COLO668 (cell line): ENCODE measurements at regions not wholly inside any gene's neighbourhood (a gene's known extent, or its start where the extent isn't known, plus 50 kb on each side); places are given as distances from the start of the nearest gene placed in this dataset.

Experiments
- DNase-seq: peaks from one replicate; lab custom pipeline; 2025; ENCODE audit not compliant: unreplicated experiment; lab: John Stamatoyannopoulos, UW

DNA sequence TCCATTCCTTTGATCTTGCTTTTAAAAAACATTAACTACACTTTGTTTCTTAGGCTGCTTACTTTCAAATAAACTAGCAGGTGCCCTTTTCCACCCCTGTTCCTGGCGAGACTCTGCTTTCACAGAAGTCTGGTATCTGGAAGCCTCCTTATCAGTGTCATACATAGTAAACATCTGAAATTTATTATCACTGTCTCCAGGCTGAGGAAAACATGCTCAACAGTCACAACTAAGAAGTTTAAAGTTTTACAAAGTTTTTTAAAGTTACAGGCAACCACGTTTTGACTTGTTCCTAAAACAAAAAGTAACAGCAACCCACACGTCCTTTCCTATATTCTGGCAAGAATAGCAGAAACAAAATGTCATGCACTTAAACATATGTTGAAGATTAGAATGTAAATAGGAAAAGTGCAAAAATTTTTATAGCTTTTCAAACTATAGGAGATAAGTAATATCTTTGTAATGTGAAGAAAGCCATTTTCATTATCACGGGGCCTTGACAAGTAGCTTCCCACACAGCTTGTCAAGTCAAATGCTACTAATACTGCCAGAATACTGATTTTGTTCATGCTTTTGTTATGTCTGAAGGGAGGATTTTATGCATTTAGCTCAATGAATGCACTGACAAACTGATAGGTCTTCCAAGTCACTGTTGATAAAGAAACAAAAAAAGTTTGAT is 275.2 kb upstream of the KCNMB2 start:
- no peak for DNase-seq

DNA sequence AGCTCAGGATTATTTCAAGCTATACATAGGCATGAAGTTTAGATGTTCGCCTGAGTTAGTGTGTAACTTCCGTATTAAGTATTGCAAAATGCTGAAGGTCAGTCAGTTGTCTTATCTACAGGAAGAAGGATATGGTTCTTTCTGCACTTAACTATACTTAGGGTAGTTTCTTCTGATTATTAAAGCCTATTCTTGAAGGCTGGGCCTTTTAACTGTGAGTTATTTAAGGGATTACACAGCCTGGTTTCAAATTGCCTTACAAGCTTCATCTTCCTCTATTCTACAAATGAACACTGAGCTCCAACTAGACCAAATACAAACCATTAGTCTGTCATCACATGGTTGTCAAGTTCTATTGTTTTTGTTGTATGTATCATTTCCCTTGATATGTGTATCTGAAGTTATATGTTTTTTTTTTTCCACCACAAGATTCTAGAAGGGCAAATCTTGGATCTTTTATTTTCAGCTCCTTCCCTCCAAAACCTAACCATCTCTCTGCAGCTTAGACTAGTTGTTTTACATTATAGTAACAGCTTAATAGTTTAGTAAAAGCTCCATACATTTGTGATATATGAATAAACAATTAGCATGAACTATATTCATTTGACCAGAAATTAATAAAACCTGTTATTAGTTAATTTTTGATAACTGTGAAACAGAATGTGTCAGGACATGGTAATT is 272.9 kb upstream of the KCNMB2 start:
- DNase-seq, result no peak

DNA sequence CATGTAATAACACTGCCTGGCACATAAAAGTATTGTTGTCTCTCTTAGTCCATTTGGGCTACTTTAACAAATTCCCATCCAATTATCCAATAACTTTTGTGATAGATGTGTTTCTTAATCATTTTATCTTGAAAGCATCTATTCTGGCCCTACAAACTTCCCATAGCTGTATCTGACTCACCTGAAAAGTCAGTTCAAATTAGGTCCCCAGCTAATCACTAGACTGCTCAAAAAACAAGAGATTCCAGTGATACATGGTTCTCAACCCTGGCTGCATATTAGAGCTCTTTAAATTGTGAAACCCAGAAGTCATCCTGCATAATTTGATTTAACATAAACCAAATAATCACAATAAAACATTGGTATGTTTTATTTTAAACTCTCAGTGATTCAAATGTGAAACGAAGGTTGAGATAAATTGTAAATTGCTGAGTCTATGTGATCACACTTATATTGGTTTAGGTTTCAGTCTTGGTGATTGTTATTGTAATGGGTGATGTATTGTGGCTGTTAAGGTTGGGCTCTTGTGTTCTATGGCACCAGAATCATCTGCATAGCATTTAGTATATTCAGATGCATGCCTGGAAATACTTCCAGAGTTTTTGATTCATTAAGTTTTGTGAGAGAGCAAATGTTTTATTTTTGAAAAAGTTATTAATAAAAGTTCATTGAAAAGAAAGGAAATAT is 268.9 kb upstream of the KCNMB2 start:
- DNase-seq, result no peak

DNA sequence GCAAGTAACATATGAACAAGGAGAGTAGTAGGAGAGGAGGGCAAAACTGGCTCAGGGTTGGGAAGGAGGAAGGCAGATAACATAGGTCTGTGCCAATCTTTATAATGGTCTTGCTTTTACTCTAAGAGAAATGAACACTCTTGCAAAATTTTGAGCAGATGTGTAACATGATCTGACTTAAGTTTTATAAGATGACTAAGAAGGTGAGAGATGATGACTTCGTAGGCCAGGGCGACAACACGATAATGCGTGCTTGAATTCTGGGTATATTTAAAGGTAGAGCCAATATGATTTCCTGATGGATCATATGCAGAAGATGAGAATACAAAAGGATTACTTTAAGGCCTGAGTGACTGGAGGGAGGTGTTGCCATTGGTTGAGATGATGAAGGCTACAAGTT is 265.4 kb upstream of the KCNMB2 start:
- DNase-seq, result no peak

DNA sequence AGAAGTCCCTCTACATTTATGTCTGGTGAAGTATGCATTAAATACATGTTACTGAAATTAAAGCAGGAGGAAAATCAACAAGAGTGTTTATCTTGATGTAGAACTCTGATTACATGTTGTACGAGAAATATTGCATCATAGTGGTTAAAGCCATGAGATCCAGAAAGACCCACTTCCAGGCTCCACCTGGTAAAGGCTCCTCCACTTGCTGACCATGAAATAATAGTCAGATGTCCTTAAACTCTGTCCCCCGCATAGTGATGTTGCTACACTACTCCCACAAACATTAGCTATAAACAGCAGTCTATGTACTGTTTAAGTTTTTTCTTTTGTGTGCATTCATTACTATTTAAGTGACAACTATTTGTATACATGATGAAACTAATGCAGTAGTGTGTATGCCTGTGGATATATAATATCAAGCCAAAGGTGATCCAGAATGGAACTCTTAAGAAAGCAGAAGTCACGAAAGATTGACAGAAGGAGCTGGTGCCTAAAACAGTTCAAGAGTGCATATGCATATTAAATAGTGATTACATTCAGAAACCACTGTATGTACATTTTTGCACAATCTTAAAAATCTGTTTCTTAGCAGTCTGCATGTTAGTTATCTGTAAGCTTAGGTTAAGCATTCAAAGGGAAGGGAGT is 264.4 kb upstream of the KCNMB2 start:
- no peak for DNase-seq

DNA sequence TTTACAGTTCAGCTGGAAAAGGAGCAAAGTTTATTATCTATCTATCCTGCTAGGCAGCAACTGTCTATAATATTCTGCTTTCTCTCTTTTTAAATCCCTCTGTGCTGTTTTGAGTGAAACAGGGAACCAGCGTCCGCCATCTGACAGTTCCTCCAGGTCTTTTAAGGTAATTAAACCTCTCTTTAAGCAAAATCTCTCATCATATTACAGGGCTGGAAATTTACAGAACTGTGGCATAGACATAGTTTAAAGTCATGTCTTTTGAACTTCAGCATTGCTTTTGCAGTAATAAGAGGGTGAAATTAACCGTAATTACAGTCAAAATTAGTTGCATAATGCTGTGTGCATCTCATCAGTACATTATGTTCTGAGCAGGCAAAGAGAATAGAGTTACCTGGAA is 263.4 kb upstream of the KCNMB2 start:
- DNase-seq, result no peak

DNA sequence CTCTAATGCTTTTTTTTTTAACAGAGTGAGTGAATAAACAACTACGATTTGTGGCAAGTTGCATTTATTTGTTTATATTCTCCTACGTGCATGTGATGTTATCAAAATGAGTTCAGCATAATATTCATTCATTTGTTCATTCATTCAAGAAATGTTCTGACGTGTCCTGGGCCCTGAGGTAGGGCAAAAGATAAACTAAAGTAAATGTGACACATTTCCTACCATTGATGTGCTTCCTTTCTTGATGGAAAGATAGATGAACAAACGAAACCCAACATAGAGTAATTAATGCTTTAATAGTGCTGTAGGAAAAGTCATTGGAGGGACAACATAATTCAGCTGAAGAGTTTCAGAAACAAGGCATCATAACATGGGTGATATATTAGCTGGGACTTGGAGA is 261.5 kb upstream of the KCNMB2 start:
- DNase-seq, result no peak

DNA sequence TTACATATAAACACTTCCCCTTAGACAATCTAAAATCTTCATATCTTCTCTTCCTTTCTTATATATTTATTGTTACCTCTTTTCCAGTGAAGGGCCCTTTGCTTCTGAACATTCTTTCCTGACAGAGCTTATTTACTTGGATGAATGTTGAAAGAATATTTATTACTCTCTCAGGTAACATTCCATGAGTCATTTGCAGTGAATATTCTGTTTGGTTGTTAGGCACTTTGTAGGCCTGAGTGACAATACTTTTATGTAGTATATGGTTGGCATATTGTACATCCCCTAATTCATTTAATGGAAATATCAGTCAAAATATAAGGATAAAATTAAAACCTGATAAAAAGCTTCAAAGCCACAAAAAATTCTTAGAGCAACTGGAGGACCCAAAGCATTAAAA is 260.9 kb upstream of the KCNMB2 start:
- no peak for DNase-seq

DNA sequence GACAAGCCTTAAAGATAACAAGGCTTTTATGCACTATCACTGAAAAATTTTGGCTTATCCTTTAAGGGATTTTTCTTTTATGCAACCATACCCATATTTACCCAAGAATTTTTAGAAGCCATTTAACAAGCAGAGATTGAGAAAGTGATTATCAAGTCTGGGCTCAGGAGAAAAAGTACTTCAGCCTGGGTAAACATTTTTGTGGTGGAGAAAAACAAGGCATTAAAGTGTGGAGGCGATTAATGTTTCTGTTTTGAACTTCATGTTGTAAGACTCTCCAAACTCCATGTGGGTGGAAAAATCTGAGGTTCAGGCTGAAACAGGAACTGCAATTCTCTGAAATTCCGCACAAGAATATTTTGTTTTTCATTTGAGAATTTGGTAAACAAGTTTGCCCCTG is 260.4 kb upstream of the KCNMB2 start:
- DNase-seq, result no peak

DNA sequence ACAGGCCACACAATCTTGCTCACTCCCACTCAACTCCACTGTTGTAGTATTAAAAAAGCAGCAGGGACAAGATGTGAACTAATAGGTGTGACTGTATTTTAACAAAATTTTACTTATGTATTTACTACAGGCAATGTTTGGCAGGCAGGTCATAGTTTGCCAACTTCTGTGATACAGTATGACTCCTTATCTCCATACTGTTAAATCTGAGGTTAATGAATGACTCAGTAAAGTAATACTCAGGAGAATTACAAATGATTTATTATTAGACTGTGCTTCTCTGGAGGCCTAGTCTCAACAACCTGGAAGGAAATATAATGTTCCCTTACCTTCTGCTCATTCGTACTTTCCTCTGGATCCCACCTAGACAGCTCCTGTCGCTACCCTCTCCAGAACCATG is 258.6 kb upstream of the KCNMB2 start:
- no peak for DNase-seq

DNA sequence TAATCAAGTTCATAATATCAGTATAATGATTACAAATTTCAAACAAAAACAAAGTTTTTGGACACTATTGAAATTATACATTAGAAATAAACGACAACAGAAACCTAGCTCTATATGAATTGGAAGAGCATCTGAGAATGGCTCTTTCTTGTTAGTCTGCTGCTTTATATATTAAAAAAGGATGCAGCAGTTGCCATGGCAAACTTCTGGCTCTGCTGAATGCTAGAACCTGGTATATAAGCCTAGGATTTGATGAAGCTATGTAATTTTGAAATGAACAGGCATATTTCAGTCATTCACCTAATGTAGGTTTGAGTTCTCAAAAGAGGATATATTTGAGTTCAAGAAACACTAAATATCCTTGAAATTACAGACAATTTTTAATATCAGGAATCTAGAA is 252.7 kb upstream of the KCNMB2 start:
- no peak for DNase-seq

DNA sequence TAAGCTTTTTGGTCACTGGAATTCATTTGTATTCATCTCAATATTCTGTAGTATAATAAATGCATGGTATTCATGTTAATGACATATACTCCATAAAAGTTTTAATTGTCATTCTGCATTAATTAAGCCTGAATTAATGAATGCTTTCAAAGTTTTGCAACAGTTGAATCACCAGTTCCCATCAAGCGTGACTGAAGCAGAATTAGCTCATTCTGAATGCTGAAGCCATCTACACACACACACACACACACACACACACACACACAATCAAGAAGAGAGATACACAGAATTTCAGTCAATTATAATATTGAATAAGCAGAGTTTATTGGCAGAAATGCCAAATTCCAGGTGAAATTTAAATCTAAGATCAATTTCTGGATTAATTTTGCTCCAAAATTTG is 252.1 kb upstream of the KCNMB2 start:
- DNase-seq, result no peak

DNA sequence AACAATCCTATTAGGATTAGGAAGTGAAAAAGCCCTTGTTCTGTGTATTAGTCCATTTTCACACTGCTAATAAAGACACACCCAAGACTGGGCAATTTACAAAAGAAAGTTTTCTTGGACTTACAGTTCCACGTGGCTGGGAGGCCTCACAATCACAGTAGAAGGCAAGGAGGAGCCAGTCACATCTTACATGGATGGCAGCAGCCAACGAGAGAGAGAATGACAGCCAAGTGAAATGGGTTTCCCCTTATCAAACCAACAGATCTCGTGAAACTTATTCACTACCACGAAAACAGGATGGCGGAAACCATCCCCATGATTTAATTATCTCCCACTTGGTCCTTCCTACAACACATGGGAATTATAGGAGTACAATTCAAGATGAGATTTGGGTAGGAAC is 248.2 kb upstream of the KCNMB2 start:
- no peak for DNase-seq

DNA sequence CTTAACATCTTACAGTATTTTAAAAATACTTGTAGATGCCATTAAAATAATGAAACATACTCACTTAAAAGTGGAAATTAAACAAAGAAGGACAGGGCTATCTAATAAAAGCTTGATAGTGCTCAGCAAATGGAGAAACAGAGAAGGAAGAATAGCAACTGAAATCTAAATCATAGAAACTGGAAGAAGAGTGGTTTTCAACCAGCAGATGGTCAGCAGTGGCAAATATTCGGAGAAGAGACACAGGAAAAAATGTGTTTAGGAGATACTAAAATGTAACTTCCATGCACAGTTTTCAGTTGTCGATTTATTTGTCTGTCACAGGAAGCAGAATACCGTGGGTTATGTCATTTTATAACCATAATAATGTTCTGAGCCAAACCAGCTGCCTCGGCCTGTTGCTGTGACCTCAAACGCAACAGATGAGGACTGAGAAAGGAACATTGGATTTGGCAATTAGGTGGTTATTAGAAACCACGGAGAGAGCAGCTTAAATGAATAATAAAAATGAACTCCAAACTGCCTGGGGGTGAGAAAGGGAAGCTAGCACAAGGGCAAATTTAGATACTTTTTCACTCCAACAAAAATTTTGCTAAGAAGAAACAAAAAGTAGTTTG is 246.6 kb upstream of the KCNMB2 start:
- no peak for DNase-seq

DNA sequence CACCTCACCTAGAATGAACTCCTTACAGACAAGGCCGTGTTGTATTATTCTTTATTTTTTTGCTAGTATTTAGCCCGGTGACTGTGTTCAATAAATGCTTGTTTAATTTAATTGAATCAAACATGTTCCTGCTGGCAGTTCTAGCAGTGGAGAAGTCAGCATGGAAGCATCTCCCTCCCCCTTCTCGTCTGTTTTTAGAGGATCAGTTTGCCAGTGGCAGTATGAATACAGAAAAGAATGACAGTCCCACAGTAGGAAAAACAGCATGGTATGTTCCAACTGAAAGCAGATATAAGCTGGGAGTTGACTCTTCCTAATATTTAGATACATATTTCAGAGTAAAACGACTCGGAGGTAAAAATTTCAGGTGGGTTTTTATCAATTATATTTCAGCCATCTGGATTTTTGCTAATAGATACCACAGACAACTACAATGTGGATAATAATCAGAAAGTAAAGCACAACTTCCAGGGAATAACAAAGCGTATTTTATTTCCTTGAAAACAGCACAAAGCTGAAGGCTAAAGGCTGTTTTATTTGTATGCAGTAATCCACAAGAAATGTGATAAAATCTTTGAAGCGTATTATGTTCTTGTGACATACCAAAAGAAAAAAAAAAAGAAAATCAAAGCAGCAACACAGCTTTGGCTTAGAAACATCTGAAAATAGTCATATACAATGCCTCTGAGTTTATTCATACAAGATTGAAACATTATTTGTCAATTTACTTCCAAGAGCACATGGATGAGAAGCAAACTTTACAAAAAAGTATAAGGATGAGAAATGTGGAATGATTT is 244.5 kb upstream of the KCNMB2 start:
- no peak for DNase-seq

DNA sequence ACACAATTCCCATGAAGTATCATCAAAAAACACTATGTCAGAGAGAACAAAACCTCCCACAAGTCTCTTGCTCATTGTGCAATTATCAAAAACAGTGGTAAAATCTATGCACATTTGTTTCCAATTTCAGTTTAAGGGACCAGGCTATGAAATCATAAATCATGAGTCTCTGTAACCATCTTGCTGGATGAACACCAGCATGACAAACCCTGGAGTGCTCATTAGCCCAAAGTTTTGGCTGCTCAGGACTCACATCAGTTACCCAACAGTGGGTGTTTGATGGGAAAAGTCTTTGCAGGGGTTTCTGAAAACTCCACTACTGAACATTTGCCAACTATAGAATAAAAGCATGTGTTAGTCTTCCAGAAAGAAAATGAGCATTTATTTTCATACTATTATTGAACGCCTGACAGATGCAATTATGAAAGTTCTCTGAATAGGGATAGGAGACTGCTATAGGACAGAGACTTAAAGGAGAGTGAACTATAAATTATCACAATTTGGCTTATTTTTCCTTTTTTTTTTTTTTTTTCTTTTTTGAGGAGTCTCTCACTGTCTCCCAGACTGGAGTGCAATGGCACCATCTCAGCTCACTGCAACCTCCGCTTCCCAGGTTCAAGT is 240.8 kb upstream of the KCNMB2 start:
- DNase-seq, result no peak

DNA sequence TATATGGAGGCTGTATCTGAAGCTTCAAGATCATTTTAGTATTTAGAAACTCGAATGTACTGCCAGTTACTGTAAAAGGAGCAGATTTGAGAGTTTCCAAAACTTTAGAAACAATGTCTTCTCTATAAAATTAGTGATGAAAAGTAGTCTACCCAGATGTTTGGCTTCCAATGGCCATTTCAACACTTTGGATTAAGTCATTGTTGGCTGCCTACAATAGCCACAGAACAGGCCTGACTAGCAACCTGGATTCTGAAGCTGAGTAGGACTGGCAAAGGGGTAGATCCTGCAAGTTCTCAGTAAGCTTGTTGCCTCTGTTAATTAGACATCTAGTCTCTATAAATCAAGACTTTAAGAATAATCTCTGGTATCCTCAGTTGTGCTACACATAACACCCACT is 239.0 kb upstream of the KCNMB2 start:
- no peak for DNase-seq

DNA sequence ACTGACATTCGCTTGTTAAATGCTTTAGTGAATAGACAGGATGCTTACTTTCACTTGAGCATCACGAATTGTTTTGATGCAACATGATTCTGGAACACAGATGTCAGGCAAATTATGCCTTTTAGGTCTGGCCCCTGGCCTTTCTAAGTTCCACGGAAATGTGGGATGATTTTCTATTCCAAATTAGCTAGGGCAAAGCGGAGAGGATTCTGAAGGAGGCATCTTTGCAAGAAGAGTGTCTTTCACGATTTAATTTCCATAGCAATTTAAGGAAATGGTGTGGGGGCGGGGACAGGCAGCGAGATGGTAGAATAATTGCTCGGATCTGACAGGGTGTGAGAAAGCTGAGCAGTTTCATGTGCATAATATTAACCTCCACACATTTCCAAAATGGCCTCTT is 238.5 kb upstream of the KCNMB2 start:
- DNase-seq, result no peak

DNA sequence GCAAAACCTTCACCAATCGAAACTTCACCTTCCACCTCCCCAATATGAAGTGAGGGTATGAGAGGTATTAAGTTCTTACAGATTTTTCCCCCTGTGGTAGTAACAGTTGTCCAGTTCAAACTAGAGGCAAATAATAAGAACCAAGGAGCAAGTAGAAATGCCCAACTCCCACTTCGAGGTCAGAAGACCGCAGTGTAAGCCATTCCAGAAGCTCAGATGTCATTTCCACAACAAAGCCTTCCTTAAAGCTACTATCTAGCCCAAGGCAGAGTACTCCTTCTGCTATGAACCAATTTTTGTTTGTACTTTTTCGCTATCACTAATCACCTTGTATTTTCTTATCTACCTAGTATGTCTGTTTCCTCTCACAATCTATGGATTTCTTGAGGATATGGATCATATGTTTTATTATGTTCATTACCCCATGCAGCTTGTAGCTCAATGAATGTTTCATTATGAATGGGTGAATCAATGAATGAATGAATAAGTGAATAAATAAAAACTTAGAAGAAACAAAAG is 235.7 kb upstream of the KCNMB2 start:
- no peak for DNase-seq
